K562 (cell line): ENCODE measurements at regions not wholly inside any gene's neighbourhood (a gene's known extent, or its start where the extent isn't known, plus 50 kb on each side); places are given as distances from the start of the nearest gene placed in this dataset.

Experiments
- ATAC-seq: fragments of 200-7000 bp; cut with Tn5 transposase; 3 replicates; pipeline ENCODE4 v1.9.1; 2020; ENCODE audit warnings: moderate library complexity
- BruUV-seq: library from RNA; stranded (reverse); fragments of 400-500 nt; replicated peaks from 2 replicates; lab custom pipeline; 2021; lab: Mats Ljungman, UMichigan
- CTCF ChIA-PET: fragments of 300-600 bp; formaldehyde crosslinking; extraction: SDS; loops from one replicate; lab custom pipeline; 2021; ENCODE audit warnings: low intra/inter-chr PET ratio; lab: Yijun Ruan, JAX
- POLR2A ChIA-PET: fragments of 300-600, 350-650 bp; sonication (Branson Sonifier 250); formaldehyde crosslinking; extraction: SDS; loops from one replicate; lab custom pipeline; 2021; ENCODE audit warnings: antibody characterized with exemption, inconsistent platforms; lab: Yijun Ruan, JAX
- DNase-seq, 4 experiments: peaks; one replicate each; pipeline versions ENCODE4 v3.0.0 to v3.0.0-alpha.2; 2011 to 2018; ENCODE audit warnings: low spot score in 3 of 4, mixed read lengths in 3 of 4; ENCODE audit errors: extremely low read depth in 1 of 4
- FAIRE-seq: peaks from 2 replicates; lab custom pipeline; 2011; peaks lifted over from hg19 to GRCh38; lab: Jason Lieb, UNC
- H2AFZ ChIP-seq: 2 replicates; pipeline ENCODE4 v1.6.0; 2011; ENCODE audit warnings: low read depth, low read length, control low read depth, inconsistent platforms
- H3K27ac ChIP-seq: fragments of 200-600 bp; 3 replicates; pipeline ENCODE4 v1.8.0; 2011; ENCODE audit warnings: low read depth, mild to moderate bottlenecking, control low read depth, inconsistent platforms, low read length, moderate library complexity, mixed read lengths; ENCODE audit errors: extremely low read depth
- H3K27me3 ChIP-seq, 2 experiments: fragments of 300-600 bp in 1 of 2; 2 replicates in 1 of 2; 3 replicates in 1 of 2; pipeline versions ENCODE4 v1.6.0 to v1.8.0; 2011; ENCODE audit warnings: inconsistent platforms in 2 of 2, low read length in 2 of 2, mild to moderate bottlenecking in 1 of 2, mixed read lengths in 1 of 2, moderate library complexity in 1 of 2; ENCODE audit not compliant: control insufficient read depth in 2 of 2, insufficient read depth in 2 of 2
- H3K36me3 ChIP-seq: fragments of 300-600 bp; 3 replicates; pipeline ENCODE4 v1.8.0; 2011; ENCODE audit warnings: mild to moderate bottlenecking, low read length, inconsistent platforms; ENCODE audit not compliant: control insufficient read depth, insufficient read depth
- H3K4me1 ChIP-seq, 2 experiments: fragments of 200-600 bp in 1 of 2; replicated peaks in 1 of 2; 2 replicates in 1 of 2; 3 replicates in 1 of 2; pipeline versions ENCODE4 v1.5.1 to v1.8.0; 2011; ENCODE audit warnings: inconsistent platforms in 2 of 2, low read length in 2 of 2, mild to moderate bottlenecking in 1 of 2, mixed read lengths in 1 of 2, moderate library complexity in 1 of 2; ENCODE audit not compliant: control insufficient read depth in 2 of 2, insufficient read depth in 2 of 2
- H3K4me2 ChIP-seq: 2 replicates; pipeline ENCODE4 v1.6.1; 2011; ENCODE audit warnings: low read length, control low read depth, inconsistent platforms, mixed read lengths; ENCODE audit not compliant: insufficient read depth
- H3K4me3 ChIP-seq: fragments of 200-600 bp; sonication (generic), shearing (Covaris generic); 2 replicates; pipeline ENCODE4 v1.5.1; 2016; ENCODE audit warnings: control low read depth, inconsistent platforms
- H3K79me2 ChIP-seq: fragments of 200-600 bp; 3 replicates; pipeline ENCODE4 v1.8.0; 2011; ENCODE audit warnings: low read length, inconsistent platforms; ENCODE audit not compliant: control insufficient read depth, insufficient read depth
- H3K9ac ChIP-seq, 2 experiments: 2 replicates each; pipeline versions ENCODE4 v1.6.0 to v1.6.1; 2011; ENCODE audit warnings: low read depth in 2 of 2, low read length in 2 of 2, control low read depth in 1 of 2, inconsistent platforms in 1 of 2, mild to moderate bottlenecking in 1 of 2, mixed read lengths in 1 of 2; ENCODE audit not compliant: insufficient read depth in 1 of 2
- H3K9me1 ChIP-seq: one replicate; pipeline ENCODE4 v1.6.0; 2011; ENCODE audit warnings: inconsistent platforms, mild to moderate bottlenecking, low read length, moderate library complexity; ENCODE audit not compliant: control insufficient read depth, insufficient read depth
- H3K9me3 ChIP-seq: replicated peaks from 2 replicates; pipeline ENCODE4 v1.5.1; 2011; ENCODE audit warnings: low read depth, low read length, inconsistent platforms; ENCODE audit not compliant: control insufficient read depth, insufficient read depth
- H4K20me1 ChIP-seq: replicated peaks from 2 replicates; pipeline ENCODE4 v1.6.1; 2011; ENCODE audit warnings: low read length, inconsistent platforms, mixed read lengths; ENCODE audit not compliant: control insufficient read depth, insufficient read depth
- CBFA2T2 ChIP-seq: fragments of 450-650 bp; conservative IDR thresholded peaks from 2 replicates; pipeline ENCODE4 v1.6.1; 2017; ENCODE audit warnings: mild to moderate bottlenecking
- DMBX1 ChIP-seq: fragments of 250-450 bp; sonication (Bioruptor Pico); IDR thresholded peaks from 2 replicates; pipeline ENCODE4 v1.8.0; 2022; ENCODE audit warnings: inconsistent platforms, mild to moderate bottlenecking, moderate library complexity, borderline replicate concordance
- ETV5 ChIP-seq: sonication (generic); formaldehyde crosslinking; IDR thresholded peaks from 2 replicates; pipeline ENCODE4 v1.4.0; 2020; ENCODE audit warnings: low read depth, mild to moderate bottlenecking, missing genetic modification reagents
- KLF13 ChIP-seq: fragments of 450-650 bp; IDR thresholded peaks from 2 replicates; pipeline ENCODE4 v1.6.1; 2016; ENCODE audit warnings: missing genetic modification characterization, low read depth, mild to moderate bottlenecking, missing compliant biosample characterization, moderate library complexity, borderline replicate concordance
- POLR2AphosphoS2 ChIP-seq: IDR thresholded peaks from 2 replicates; pipeline ENCODE4 v1.6.1; 2012; ENCODE audit warnings: low read length, improper control_type of control experiment
- SMARCB1 ChIP-seq: IDR thresholded peaks from 2 replicates; pipeline ENCODE4 v1.6.1; 2011; ENCODE audit warnings: improper control_type of control experiment, low read depth; ENCODE audit not compliant: insufficient read length
- SRSF3 ChIP-seq: fragments of 200-400 bp; formaldehyde crosslinking; IDR thresholded peaks from 2 replicates; pipeline ENCODE4 v1.6.1; 2016; ENCODE audit warnings: mild to moderate bottlenecking, low read length, moderate library complexity; ENCODE audit not compliant: insufficient read depth
- ZNF217 ChIP-seq: sonication (generic); formaldehyde crosslinking; IDR thresholded peaks from 2 replicates; pipeline ENCODE4 v1.8.0; 2022; ENCODE audit warnings: mild to moderate bottlenecking, missing genetic modification reagents
- ZNF717 ChIP-seq: fragments of 250-450 bp; sonication (Bioruptor Pico); IDR thresholded peaks from 2 replicates; pipeline ENCODE4 v1.5.0; 2021
- WGBS: fragments of 100-300 bp; shearing (Covaris generic); methylation state at CpG from one replicate; pipeline ENCODE4 v1.1.6; 2016; ENCODE audit warnings: low coverage, mixed read lengths; ENCODE audit not compliant: insufficient coverage; ENCODE audit errors: missing lambda C conversion rate; 5-methylcytosine and 5-hydroxymethylcytosine counted together
- in situ Hi-C: fragments of 300-500 bp; cut with MboI; formaldehyde crosslinking; loops from 4 replicates; pipeline ENCODE4 v1.15.0; 2018; ENCODE audit warnings: inconsistent platforms, mixed read lengths
- intact Hi-C: fragments of 100-400 bp; cut with micrococcal nuclease; formaldehyde crosslinking; loops from 2 replicates; pipeline ENCODE4 v1.14.2; 2022
- TF ChIP-seq, protein P1 (sequence below): fragments of 450-650 bp; IDR thresholded peaks from 2 replicates; pipeline ENCODE4 v1.6.1; 2016
- TF ChIP-seq, protein P2 (sequence below): sonication (generic); formaldehyde crosslinking; IDR thresholded peaks from 2 replicates; pipeline ENCODE4 v1.8.1; 2023; ENCODE audit warnings: mild to moderate bottlenecking, missing genetic modification reagents
- TF ChIP-seq, protein P3 (sequence below): sonication (generic); formaldehyde crosslinking; IDR thresholded peaks from 2 replicates; pipeline ENCODE4 v1.5.0; 2020; ENCODE audit warnings: missing genetic modification reagents

DNA sequence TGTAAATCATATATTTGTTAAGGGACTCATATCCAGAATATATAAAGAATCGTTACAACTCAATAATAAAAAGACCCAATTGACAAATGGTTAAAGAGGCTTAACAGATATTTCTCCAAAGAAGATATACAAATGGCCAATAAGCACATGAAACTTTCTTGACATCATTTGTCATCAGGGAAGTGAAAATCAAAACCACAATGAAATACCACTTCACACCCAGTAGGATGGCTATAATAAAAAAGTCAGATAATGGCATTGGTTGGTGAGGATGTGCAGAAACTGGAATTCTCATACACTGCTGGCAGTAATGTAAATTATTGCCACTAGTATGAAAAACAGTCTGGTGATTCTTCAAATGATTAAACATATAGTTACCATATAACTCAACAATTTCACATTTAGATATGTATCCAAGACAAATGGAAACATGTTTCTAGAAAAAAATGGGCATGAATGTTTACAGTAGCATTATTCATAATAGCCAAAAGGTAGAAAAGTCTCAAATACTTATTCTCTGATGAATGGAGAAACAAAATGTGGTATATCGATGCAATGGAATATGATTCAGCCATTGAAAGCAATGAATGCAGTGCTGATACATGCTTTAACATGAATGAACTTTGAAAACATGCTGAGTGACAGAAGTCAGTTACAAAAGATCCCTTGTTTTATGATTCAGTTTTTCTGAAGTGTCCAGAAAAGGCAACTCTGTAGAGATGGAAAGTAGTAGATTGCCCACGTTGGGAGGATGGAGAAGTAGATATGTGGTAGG is 304.6 kb upstream of the ZEB2 start:
- Histone ChIP-seq H3K4me3 (no peak overlapping the region), H2AFZ (no peak overlapping the region), H3K9me3 (no peaks in the 10 kb centered on the region; the same call in 1 of the 2 replicates), H3K9me1 (no peaks in the 10 kb centered on the region), H3K27ac (no peak overlapping the region), H3K27me3 (no peaks in the 10 kb centered on the region), H3K9ac (no peak overlapping the region), H3K36me3 (no peaks in the 10 kb centered on the region), H3K79me2 (no peaks in the 10 kb centered on the region), H4K20me1 (no peaks in the 10 kb centered on the region), H3K4me2 (no peak overlapping the region), H3K4me1 (no peaks in the 10 kb centered on the region; a peak in 2 of 5 replicates)
- no peak for DNase-seq
- ChIA-PET CTCF (no interaction called here), POLR2A (interaction anchor here (0.6 kb wide), 1 partner anchor 8 kb away, joined by 3 read pairs; no protein-coding TSS in a partner anchor)
- in situ Hi-C loops (no loop called here), intact Hi-C loops (no loop called here)
- no TSS peak for BruUV-seq
- ATAC-seq = no peak
- 29% methylated on average over 3 of the region's 3 CpGs for WGBS
- TF ChIP-seq KLF13 (no peak), POLR2AphosphoS2 (no peak), SMARCB1 (no peak), ETV5 (CRISPR knock-in tag) (no peak), ZNF717 (CRISPR knock-in tag) (no peak), ZNF217 (no peak), DMBX1 (no peak), SRSF3 (no peak), CBFA2T2 (no peak)
- TF ChIP-seq, protein P1, sequence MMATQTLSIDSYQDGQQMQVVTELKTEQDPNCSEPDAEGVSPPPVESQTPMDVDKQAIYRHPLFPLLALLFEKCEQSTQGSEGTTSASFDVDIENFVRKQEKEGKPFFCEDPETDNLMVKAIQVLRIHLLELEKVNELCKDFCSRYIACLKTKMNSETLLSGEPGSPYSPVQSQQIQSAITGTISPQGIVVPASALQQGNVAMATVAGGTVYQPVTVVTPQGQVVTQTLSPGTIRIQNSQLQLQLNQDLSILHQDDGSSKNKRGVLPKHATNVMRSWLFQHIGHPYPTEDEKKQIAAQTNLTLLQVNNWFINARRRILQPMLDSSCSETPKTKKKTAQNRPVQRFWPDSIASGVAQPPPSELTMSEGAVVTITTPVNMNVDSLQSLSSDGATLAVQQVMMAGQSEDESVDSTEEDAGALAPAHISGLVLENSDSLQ = no peak
- TF ChIP-seq, protein P2, sequence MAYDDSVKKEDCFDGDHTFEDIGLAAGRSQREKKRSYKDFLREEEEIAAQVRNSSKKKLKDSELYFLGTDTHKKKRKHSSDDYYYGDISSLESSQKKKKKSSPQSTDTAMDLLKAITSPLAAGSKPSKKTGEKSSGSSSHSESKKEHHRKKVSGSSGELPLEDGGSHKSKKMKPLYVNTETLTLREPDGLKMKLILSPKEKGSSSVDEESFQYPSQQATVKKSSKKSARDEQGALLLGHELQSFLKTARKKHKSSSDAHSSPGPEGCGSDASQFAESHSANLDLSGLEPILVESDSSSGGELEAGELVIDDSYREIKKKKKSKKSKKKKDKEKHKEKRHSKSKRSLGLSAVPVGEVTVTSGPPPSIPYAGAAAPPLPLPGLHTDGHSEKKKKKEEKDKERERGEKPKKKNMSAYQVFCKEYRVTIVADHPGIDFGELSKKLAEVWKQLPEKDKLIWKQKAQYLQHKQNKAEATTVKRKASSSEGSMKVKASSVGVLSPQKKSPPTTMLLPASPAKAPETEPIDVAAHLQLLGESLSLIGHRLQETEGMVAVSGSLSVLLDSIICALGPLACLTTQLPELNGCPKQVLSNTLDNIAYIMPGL (CRISPR knock-in tag) = no peak
- TF ChIP-seq, protein P3, sequence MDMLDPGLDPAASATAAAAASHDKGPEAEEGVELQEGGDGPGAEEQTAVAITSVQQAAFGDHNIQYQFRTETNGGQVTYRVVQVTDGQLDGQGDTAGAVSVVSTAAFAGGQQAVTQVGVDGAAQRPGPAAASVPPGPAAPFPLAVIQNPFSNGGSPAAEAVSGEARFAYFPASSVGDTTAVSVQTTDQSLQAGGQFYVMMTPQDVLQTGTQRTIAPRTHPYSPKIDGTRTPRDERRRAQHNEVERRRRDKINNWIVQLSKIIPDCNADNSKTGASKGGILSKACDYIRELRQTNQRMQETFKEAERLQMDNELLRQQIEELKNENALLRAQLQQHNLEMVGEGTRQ = no peak
- no peak for FAIRE-seq
